CD14-positive monocyte (primary cell): ENCODE measurements at regions not wholly inside any gene's neighbourhood (a gene's known extent, or its start where the extent isn't known, plus 50 kb on each side); places are given as distances from the start of the nearest gene placed in this dataset.
"Not testable (repeated sequence)": the region's sequence is repeated elsewhere in the genome, so short reads cannot be mapped to it uniquely, and the experiment has no call there.

Source experiments
- DNase-seq, 3 donors: peaks; one replicate each; pipeline ENCODE4 v3.0.0-alpha.2; 2011 to 2022
- H2AFZ ChIP-seq: 2 replicates; pipeline ENCODE4 v1.6.0; 2012; ENCODE audit warnings: mild to moderate bottlenecking, low read depth, low read length, inconsistent platforms; ENCODE audit not compliant: insufficient read depth, poor library complexity, severe bottlenecking
- H3K27ac ChIP-seq, 2 donors: 1 replicate in 1 of 2; 2 replicates in 1 of 2; pipeline ENCODE4 v1.5.1; 2012 to 2013; ENCODE audit warnings: low read length in 2 of 2, control low read depth in 1 of 2, inconsistent platforms in 1 of 2, low read depth in 1 of 2, mild to moderate bottlenecking in 1 of 2
- H3K27me3 ChIP-seq, 2 donors: one replicate each; pipeline versions ENCODE4 v1.6.0 to v1.6.1; 2011 to 2013; ENCODE audit warnings: low read length in 2 of 2; ENCODE audit not compliant: control insufficient read depth in 2 of 2, insufficient read depth in 2 of 2
- H3K36me3 ChIP-seq, 2 donors: replicated peaks in 1 of 2; 1 replicate in 1 of 2; 2 replicates in 1 of 2; pipeline versions ENCODE4 v1.5.1 to v1.6.1; 2012 to 2013; ENCODE audit warnings: low read length in 2 of 2, control low read depth in 1 of 2, inconsistent platforms in 1 of 2, mild to moderate bottlenecking in 1 of 2; ENCODE audit not compliant: insufficient read depth in 2 of 2, control insufficient read depth in 1 of 2
- H3K4me1 ChIP-seq, 2 donors: 1 replicate in 1 of 2; 2 replicates in 1 of 2; pipeline versions ENCODE4 v1.5.1 to v1.6.1; 2012 to 2013; ENCODE audit warnings: low read length in 2 of 2, control low read depth in 1 of 2, inconsistent platforms in 1 of 2, mild to moderate bottlenecking in 1 of 2, moderate library complexity in 1 of 2; ENCODE audit not compliant: insufficient read depth in 2 of 2, control insufficient read depth in 1 of 2
- H3K4me2 ChIP-seq: replicated peaks from 2 replicates; pipeline ENCODE3; 2012; ENCODE audit warnings: low read length, moderate library complexity, mild to moderate bottlenecking; ENCODE audit not compliant: poor library complexity, severe bottlenecking; ENCODE audit errors: extremely low read depth
- H3K4me3 ChIP-seq, 3 experiments: fragments of 200-600 bp in 1 of 3; sonication (generic) in 1 of 3; replicated peaks in 1 of 3; 1 replicate in 2 of 3; 2 replicates in 1 of 3; pipeline ENCODE4 v1.5.1; 2011 to 2013; ENCODE audit warnings: low read length in 3 of 3, mild to moderate bottlenecking in 3 of 3, control low read depth in 2 of 3, low read depth in 2 of 3, inconsistent platforms in 1 of 3, moderate library complexity in 1 of 3
- H3K79me2 ChIP-seq: 2 replicates; pipeline ENCODE4 v1.6.0; 2012; ENCODE audit warnings: mild to moderate bottlenecking, control low read depth, inconsistent platforms, low read length, moderate library complexity; ENCODE audit not compliant: insufficient read depth
- H3K9ac ChIP-seq: 2 replicates; pipeline ENCODE4 v1.6.0; 2017; ENCODE audit warnings: low read length, mild to moderate bottlenecking; ENCODE audit not compliant: insufficient read depth, poor library complexity, severe bottlenecking
- H3K9me3 ChIP-seq, 2 donors: replicated peaks in 1 of 2; 1 replicate in 1 of 2; 2 replicates in 1 of 2; pipeline versions ENCODE4 v1.5.1 to v1.6.1; 2012 to 2013; ENCODE audit warnings: low read length in 2 of 2, control low read depth in 1 of 2; ENCODE audit not compliant: control insufficient read depth in 1 of 2, insufficient read depth in 1 of 2
- H4K20me1 ChIP-seq: 2 replicates; pipeline ENCODE4 v1.6.0; 2012; ENCODE audit warnings: mild to moderate bottlenecking, low read length, control low read depth, moderate library complexity; ENCODE audit not compliant: insufficient read depth
- H3K27ac Mint-ChIP-seq, 7 donors: one replicate each; pipeline ENCODE4 v1.8.0; 2020; ENCODE audit warnings: mild to moderate bottlenecking in 7 of 7, mixed read lengths in 7 of 7, moderate library complexity in 6 of 7, inconsistent platforms in 2 of 7
- H3K27me3 Mint-ChIP-seq, 3 donors: one replicate each; pipeline ENCODE4 v1.8.0; 2021 to 2022; ENCODE audit warnings: low read depth in 3 of 3, mild to moderate bottlenecking in 3 of 3, mixed read lengths in 3 of 3, moderate library complexity in 3 of 3, inconsistent platforms in 1 of 3
- H3K36me3 Mint-ChIP-seq, 2 donors: one replicate each; pipeline ENCODE4 v1.8.0; 2020; ENCODE audit warnings: mixed read lengths in 2 of 2, inconsistent platforms in 1 of 2, mild to moderate bottlenecking in 1 of 2
- H3K4me1 Mint-ChIP-seq: one replicate; pipeline ENCODE4 v1.8.0; 2020; ENCODE audit warnings: mild to moderate bottlenecking, mixed read lengths
- H3K4me3 Mint-ChIP-seq, 2 donors: one replicate each; pipeline ENCODE4 v1.8.0; 2020; ENCODE audit warnings: mild to moderate bottlenecking in 2 of 2, mixed read lengths in 2 of 2, moderate library complexity in 1 of 2
- H3K9me3 Mint-ChIP-seq, 7 donors: one replicate each; pipeline ENCODE4 v1.8.0; 2020 to 2022; ENCODE audit warnings: mixed read lengths in 7 of 7, mild to moderate bottlenecking in 6 of 7, moderate library complexity in 6 of 7, inconsistent platforms in 2 of 7
- CTCF ChIP-seq: fragments of 200-600 bp; IDR thresholded peaks from one replicate; pipeline ENCODE4 v1.8.0; 2022; ENCODE audit warnings: antibody characterized with exemption, mild to moderate bottlenecking
- WGBS: methylation state at CpG from one replicate; pipeline ENCODE4 v1.1.5; 2013; ENCODE audit warnings: missing lambda C conversion rate; ENCODE audit not compliant: insufficient coverage; 5-methylcytosine and 5-hydroxymethylcytosine counted together
- intact Hi-C, 2 donors: fragments of 100-400 bp; cut with micrococcal nuclease; formaldehyde crosslinking; loops; one replicate each; pipeline versions ENCODE4 v1.15.0 to v1.15.1; 2023

DNA sequence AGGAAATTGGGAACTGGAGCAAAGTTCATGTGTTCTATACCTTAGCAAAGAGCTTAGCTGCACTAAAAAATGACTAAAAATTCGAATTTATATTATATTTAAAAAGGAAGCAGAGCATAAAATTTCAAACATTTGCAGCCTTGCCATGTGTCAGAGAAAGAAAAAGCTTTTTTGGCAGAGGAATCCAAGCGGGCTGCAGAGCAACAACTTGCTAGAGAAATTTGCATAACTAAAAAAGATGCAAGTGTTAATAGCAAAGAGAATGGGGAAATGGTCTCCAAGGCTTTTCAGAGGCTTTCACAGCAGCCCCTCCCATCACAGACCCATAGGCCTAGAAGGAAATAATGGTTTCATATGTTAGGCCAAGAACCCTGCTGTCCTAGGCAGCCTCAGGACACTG lies 1315.9 kb downstream of the DSC3 start:
- intact Hi-C loops = no loop called here
- Histone ChIP-seq H3K36me3 (no peaks in the 10 kb centered on the region), H2AFZ (no peak overlapping the region), H4K20me1 (no peaks in the 10 kb centered on the region), H3K79me2 (no peaks in the 10 kb centered on the region), H3K4me3 (no peak overlapping the region), H3K27ac (no peak overlapping the region), H3K27me3 (no peaks in the 10 kb centered on the region), H3K9ac (no peak overlapping the region), H3K4me2 (no peak overlapping the region), H3K4me1 (peaks cover 0 to 4% of the 10 kb centered on the region in 2 donors), H3K9me3 (peaks cover 0 to 24% of the 10 kb centered on the region in 2 donors)
- TF ChIP-seq CTCF = no peak
- peaks cover 9 to 27% (median 14%) of the 10 kb centered on the region in 7 donors for H3K9me3 Mint-ChIP-seq
- H3K27ac Mint-ChIP-seq = no peak overlapping the region
- H3K4me1 Mint-ChIP-seq = no peaks in the 10 kb centered on the region
- no peaks in the 10 kb centered on the region for H3K27me3 Mint-ChIP-seq
- no CpG with 5 or more reads among the region's 2 CpGs for WGBS
- no peak overlapping the region for H3K4me3 Mint-ChIP-seq
- DNase-seq = no peak
- H3K36me3 Mint-ChIP-seq = no peaks in the 10 kb centered on the region

- H3K4me3 Mint-ChIP-seq, H4K20me1 ChIP-seq, DNase-seq, H3K9ac ChIP-seq, H2AFZ ChIP-seq, H3K4me1 ChIP-seq, H3K27ac ChIP-seq, H3K79me2 ChIP-seq, H3K4me3 ChIP-seq, H3K4me1 Mint-ChIP-seq, H3K36me3 ChIP-seq, H3K4me2 ChIP-seq, H3K27ac Mint-ChIP-seq, H3K27me3 Mint-ChIP-seq, intact Hi-C loops, H3K36me3 Mint-ChIP-seq, H3K27me3 ChIP-seq: not testable (repeated sequence)
- peaks cover 0 to 27% of the 10 kb centered on the region in 2 donors for H3K9me3 ChIP-seq
- H3K9me3 Mint-ChIP-seq = peaks cover 11 to 29% (median 14%) of the 10 kb centered on the region in 7 donors
- WGBS = 91% methylated on average over 14 of the region's 21 CpGs
Observed at GRCh38 chr18:29723486-29723885, 1319.1 kb downstream of the DSC3 start.

DNA sequence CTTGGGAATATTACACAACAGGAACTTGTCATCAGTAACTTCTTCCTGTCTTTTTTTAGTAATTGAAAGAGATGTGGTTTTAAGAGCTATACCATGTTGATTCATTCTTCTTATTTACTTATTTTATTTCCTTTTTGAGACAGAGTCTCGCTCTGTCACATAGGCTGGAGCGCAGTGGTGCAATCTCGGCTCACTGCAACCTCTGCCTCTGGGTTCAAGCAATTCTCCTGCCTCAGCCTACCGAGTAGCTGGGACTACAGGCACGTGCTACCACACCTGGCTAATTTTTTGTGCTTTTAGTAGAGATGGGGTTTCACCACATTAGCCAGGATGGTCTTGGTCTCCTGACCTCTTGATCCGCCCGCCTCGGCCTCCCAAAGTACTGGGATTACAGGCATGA lies 1326.6 kb downstream of the DSC3 start:
- intact Hi-C loops, H3K27ac ChIP-seq, H3K4me3 Mint-ChIP-seq, H3K36me3 Mint-ChIP-seq, H2AFZ ChIP-seq, H3K36me3 ChIP-seq, H4K20me1 ChIP-seq, H3K27me3 Mint-ChIP-seq, H3K27me3 ChIP-seq, H3K4me2 ChIP-seq, H3K4me3 ChIP-seq, H3K4me1 Mint-ChIP-seq, H3K4me1 ChIP-seq, H3K9ac ChIP-seq, H3K79me2 ChIP-seq: not testable (repeated sequence)
- H3K27ac Mint-ChIP-seq = peak overlapping the region in 5 of 7 donors; percentile 20 to 71 (median 59)
- H3K9me3 Mint-ChIP-seq = peaks cover 0 to 15% (median 6%) of the 10 kb centered on the region in 7 donors
- DNase-seq = peak in 2 of 3 donors; percentile 2 to 35
- H3K9me3 ChIP-seq = peaks cover 5 to 11% of the 10 kb centered on the region in 2 donors
- 80% methylated on average over 1 of the region's 8 CpGs for WGBS
